ENCODE measurements at regions not wholly inside any gene's neighbourhood (a gene's known extent, or its start where the extent isn't known, plus 50 kb on each side); places are given as distances from the start of the nearest gene placed in this dataset.

DNA sequence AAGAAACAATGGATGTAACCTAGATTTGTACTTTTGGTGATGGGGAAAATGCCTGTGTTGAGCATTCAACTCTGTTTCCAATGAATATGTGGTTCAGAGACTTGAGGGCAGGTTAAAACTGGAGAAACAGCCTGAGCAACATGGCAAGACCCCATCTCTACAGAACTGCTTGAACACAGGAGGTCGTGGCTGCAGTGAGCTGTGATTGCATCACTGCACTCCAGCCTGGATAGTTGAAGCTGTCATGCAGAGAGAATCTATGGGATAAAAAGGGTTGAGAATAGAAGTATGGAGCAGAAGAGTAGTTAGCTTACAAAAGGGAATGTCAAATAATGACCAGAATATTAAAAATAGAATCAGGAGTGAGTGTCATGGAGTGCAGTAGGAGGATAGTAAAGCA lies 134.8 kb upstream of the PDE5A start:
- Histone ChIP-seq H3K27ac (no peak overlapping the region), H3K4me1 (no peaks in the 10 kb centered on the region), H3K9me3 (no peaks in the 10 kb centered on the region), H3K36me3 (no peaks in the 10 kb centered on the region), H3K27me3 (no peaks in the 10 kb centered on the region), H3K4me3 (no peak overlapping the region)
- WGBS: 41% methylated on average over 1 of the region's 1 CpG
- TF ChIP-seq POLR2AphosphoS5 (IDR thresholded peaks at IDR 0.05): no peak
- no peak for TF ChIP-seq POLR2A (IDR thresholded peaks at IDR 0.05)
- TF ChIP-seq EP300 (IDR thresholded peaks at IDR 0.05): no peak
- no peak for DNase-seq (ENCODE audit: low spot score in 2 of 2)

DNA sequence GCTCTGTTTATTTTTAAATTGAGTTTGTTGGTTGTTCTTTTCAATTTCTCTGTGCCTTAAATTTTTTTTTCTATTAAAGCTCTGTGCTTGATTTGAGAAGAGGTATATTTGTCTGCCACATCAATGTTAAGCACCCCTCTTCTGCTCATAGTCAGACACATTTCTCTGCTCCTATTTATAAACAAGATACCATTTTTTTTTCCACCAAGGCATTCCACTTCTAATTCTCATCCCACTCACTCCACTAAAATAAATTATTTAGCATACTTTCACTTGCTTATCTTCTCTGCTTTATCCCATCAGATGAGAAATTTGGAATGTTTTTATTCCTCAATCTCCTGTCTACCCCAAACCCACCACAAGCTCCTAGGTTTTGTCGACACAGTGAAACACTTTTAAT lies 127.0 kb upstream of the PDE5A start:
- TF ChIP-seq POLR2A (IDR thresholded peaks at IDR 0.05) (no peak), CTCF (IDR thresholded peaks at IDR 0.05) (no peak), POLR2AphosphoS5 (IDR thresholded peaks at IDR 0.05) (no peak), EP300 (IDR thresholded peaks at IDR 0.05) (no peak)
- WGBS: 42% methylated on average over 1 of the region's 1 CpG
- H3K4me3 ChIP-seq: no peak overlapping the region

GRCh38 chr4:119752936-119753335 lies 124.3 kb upstream of the PDE5A start:
- no peak for TF ChIP-seq EP300 (IDR thresholded peaks at IDR 0.05)
- TF ChIP-seq CTCF (IDR thresholded peaks at IDR 0.05): no peak
- no peak for TF ChIP-seq POLR2AphosphoS5 (IDR thresholded peaks at IDR 0.05)
- TF ChIP-seq POLR2A (IDR thresholded peaks at IDR 0.05): no peak
- Histone ChIP-seq H3K4me1 (no peaks in the 10 kb centered on the region), H3K9me3 (no peaks in the 10 kb centered on the region), H3K4me3 (no peak overlapping the region), H3K36me3 (no peaks in the 10 kb centered on the region), H3K27me3 (no peaks in the 10 kb centered on the region), H3K27ac (no peak overlapping the region)
- WGBS: 92% methylated on average over 2 of the region's 2 CpGs
- DNase-seq (ENCODE audit: low spot score in 2 of 2): no peak

More for the DNA sequence above, 127.0 kb upstream of the PDE5A start:
- Histone ChIP-seq H3K27ac (no peak overlapping the region), H3K36me3 (no peaks in the 10 kb centered on the region), H3K27me3 (no peaks in the 10 kb centered on the region), H3K9me3 (no peaks in the 10 kb centered on the region), H3K4me1 (no peaks in the 10 kb centered on the region)
- no peak for DNase-seq (ENCODE audit: low spot score in 2 of 2)

GRCh38 chr4:119750771-119751170 lies 122.2 kb upstream of the PDE5A start:
- H3K27ac ChIP-seq: peak overlapping the region; percentile 14
- no peaks in the 10 kb centered on the region for H3K36me3 ChIP-seq
- no peaks in the 10 kb centered on the region for H3K4me1 ChIP-seq
- no peaks in the 10 kb centered on the region for H3K9me3 ChIP-seq
- no peak for DNase-seq (ENCODE audit: low spot score in 2 of 2)
- TF ChIP-seq CTCF (IDR thresholded peaks at IDR 0.05) (no peak), POLR2A (IDR thresholded peaks at IDR 0.05) (no peak), EP300 (IDR thresholded peaks at IDR 0.05) (no peak), POLR2AphosphoS5 (IDR thresholded peaks at IDR 0.05) (no peak)
- WGBS: 78% methylated on average over 1 of the region's 1 CpG
- H3K4me3 ChIP-seq: no peak overlapping the region
- no peaks in the 10 kb centered on the region for H3K27me3 ChIP-seq

DNA sequence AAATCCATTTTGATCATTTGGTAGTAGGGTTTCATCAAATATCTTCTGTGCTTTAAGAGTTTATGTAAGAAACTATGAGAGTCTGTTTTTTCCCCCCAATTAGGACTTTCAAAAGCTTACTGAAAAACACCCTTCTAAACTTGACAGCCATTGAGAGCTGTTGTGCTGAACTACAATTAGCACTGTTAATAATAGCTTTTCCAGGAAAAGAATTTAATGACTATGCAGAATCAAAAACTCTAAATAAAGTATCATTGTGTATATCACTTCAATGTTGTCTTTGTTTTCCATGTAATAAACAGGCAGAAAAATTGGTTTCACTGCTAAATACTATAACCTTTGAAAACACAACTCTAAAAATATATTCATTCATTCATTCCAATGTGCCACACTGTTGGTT lies 121.4 kb upstream of the PDE5A start:
- Histone ChIP-seq H3K27me3 (no peaks in the 10 kb centered on the region), H3K27ac (no peak overlapping the region), H3K9me3 (no peaks in the 10 kb centered on the region), H3K4me1 (no peaks in the 10 kb centered on the region), H3K36me3 (no peaks in the 10 kb centered on the region), H3K4me3 (no peak overlapping the region)
- DNase-seq (ENCODE audit: low spot score in 2 of 2): no peak
- TF ChIP-seq CTCF (IDR thresholded peaks at IDR 0.05) (no peak), EP300 (IDR thresholded peaks at IDR 0.05) (no peak), POLR2AphosphoS5 (IDR thresholded peaks at IDR 0.05) (no peak), POLR2A (IDR thresholded peaks at IDR 0.05) (no peak)

GRCh38 chr4:119748853-119749252 lies 120.2 kb upstream of the PDE5A start:
- no peak for DNase-seq (ENCODE audit: low spot score in 2 of 2)

More at GRCh38 chr4:119748853-119749252, 120.2 kb upstream of the PDE5A start:
- Histone ChIP-seq H3K36me3 (no peaks in the 10 kb centered on the region), H3K9me3 (no peaks in the 10 kb centered on the region), H3K27ac (no peak overlapping the region), H3K4me3 (no peak overlapping the region), H3K4me1 (no peaks in the 10 kb centered on the region), H3K27me3 (no peaks in the 10 kb centered on the region)
- WGBS: 58% methylated on average over 2 of the region's 2 CpGs
- no peak for TF ChIP-seq POLR2AphosphoS5 (IDR thresholded peaks at IDR 0.05)
- no peak for TF ChIP-seq POLR2A (IDR thresholded peaks at IDR 0.05)
- TF ChIP-seq CTCF (IDR thresholded peaks at IDR 0.05): no peak
- no peak for TF ChIP-seq EP300 (IDR thresholded peaks at IDR 0.05)

Data from suprapubic skin (tissue), 4 donors.